ENCODE measurements at regions not wholly inside any gene's neighbourhood (a gene's known extent, or its start where the extent isn't known, plus 50 kb on each side); places are given as distances from the start of the nearest gene placed in this dataset.

GRCh38 chr9:1414711-1415131 lies 364.6 kb downstream of the DMRT2 start:
- TF ChIP-seq, protein P1, sequence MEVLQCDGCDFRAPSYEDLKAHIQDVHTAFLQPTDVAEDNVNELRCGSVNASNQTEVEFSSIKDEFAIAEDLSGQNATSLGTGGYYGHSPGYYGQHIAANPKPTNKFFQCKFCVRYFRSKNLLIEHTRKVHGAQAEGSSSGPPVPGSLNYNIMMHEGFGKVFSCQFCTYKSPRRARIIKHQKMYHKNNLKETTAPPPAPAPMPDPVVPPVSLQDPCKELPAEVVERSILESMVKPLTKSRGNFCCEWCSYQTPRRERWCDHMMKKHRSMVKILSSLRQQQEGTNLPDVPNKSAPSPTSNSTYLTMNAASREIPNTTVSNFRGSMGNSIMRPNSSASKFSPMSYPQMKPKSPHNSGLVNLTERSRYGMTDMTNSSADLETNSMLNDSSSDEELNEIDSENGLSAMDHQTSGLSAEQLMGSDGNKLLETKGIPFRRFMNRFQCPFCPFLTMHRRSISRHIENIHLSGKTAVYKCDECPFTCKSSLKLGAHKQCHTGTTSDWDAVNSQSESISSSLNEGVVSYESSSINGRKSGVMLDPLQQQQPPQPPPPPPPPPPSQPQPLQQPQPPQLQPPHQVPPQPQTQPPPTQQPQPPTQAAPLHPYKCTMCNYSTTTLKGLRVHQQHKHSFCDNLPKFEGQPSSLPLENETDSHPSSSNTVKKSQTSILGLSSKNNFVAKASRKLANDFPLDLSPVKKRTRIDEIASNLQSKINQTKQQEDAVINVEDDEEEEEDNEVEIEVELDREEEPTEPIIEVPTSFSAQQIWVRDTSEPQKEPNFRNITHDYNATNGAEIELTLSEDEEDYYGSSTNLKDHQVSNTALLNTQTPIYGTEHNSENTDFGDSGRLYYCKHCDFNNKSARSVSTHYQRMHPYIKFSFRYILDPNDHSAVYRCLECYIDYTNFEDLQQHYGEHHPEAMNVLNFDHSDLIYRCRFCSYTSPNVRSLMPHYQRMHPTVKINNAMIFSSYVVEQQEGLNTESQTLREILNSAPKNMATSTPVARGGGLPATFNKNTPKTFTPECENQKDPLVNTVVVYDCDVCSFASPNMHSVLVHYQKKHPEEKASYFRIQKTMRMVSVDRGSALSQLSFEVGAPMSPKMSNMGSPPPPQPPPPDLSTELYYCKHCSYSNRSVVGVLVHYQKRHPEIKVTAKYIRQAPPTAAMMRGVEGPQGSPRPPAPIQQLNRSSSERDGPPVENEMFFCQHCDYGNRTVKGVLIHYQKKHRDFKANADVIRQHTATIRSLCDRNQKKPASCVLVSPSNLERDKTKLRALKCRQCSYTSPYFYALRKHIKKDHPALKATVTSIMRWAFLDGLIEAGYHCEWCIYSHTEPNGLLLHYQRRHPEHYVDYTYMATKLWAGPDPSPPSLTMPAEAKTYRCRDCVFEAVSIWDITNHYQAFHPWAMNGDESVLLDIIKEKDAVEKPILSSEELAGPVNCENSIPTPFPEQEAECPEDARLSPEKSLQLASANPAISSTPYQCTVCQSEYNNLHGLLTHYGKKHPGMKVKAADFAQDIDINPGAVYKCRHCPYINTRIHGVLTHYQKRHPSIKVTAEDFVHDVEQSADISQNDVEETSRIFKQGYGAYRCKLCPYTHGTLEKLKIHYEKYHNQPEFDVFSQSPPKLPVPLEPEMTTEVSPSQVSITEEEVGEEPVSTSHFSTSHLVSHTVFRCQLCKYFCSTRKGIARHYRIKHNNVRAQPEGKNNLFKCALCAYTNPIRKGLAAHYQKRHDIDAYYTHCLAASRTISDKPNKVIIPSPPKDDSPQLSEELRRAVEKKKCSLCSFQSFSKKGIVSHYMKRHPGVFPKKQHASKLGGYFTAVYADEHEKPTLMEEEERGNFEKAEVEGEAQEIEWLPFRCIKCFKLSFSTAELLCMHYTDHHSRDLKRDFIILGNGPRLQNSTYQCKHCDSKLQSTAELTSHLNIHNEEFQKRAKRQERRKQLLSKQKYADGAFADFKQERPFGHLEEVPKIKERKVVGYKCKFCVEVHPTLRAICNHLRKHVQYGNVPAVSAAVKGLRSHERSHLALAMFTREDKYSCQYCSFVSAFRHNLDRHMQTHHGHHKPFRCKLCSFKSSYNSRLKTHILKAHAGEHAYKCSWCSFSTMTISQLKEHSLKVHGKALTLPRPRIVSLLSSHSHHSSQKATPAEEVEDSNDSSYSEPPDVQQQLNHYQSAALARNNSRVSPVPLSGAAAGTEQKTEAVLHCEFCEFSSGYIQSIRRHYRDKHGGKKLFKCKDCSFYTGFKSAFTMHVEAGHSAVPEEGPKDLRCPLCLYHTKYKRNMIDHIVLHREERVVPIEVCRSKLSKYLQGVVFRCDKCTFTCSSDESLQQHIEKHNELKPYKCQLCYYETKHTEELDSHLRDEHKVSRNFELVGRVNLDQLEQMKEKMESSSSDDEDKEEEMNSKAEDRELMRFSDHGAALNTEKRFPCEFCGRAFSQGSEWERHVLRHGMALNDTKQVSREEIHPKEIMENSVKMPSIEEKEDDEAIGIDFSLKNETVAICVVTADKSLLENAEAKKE (CRISPR knock-in tag; IDR thresholded peaks at IDR 0.05), result no peak
- TF ChIP-seq EZH2phosphoT487 (IDR thresholded peaks at IDR 0.05; ENCODE audit: unreplicated experiment) (no peak), JUNB (IDR thresholded peaks at IDR 0.05; ENCODE audit: unreplicated experiment) (no peak), ZNF114 (CRISPR knock-in tag; IDR thresholded peaks at IDR 0.05) (no peak), EZH2 (IDR thresholded peaks at IDR 0.05; ENCODE audit: low read depth, unreplicated experiment) (no peak), CREB1 (CRISPR knock-in tag; IDR thresholded peaks at IDR 0.05; ENCODE audit: low read depth) (no peak), STAT1 (IDR thresholded peaks at IDR 0.05; ENCODE audit: unreplicated experiment) (no peak), POLR2AphosphoS5 (IDR thresholded peaks at IDR 0.05; ENCODE audit: low read depth) (no peak), ZNF331 (CRISPR knock-in tag; IDR thresholded peaks at IDR 0.05; ENCODE audit: low read depth) (no peak), REST (IDR thresholded peaks at IDR 0.05; ENCODE audit: unreplicated experiment) (no peak), NANOG (IDR thresholded peaks at IDR 0.05; ENCODE audit: borderline replicate concordance) (no peak)
- Histone ChIP-seq H3K4me3 (no peak overlapping the region), H3K36me3 (ENCODE audit: insufficient read depth) (no peaks in the 10 kb centered on the region), H4K20me1 (replicated peaks; ENCODE audit: insufficient read depth) (no peaks in the 10 kb centered on the region), H3F3A (replicated peaks; ENCODE audit: low read depth) (no peaks in the 10 kb centered on the region), H3K4me1 (ENCODE audit: insufficient read depth) (no peaks in the 10 kb centered on the region), H3K79me2 (replicated peaks; ENCODE audit: insufficient read depth) (no peaks in the 10 kb centered on the region), H3K9me2 (ENCODE audit: insufficient read depth) (peaks cover 8% of the 10 kb centered on the region; the same call in 1 of the 2 replicates), H2AFZ (no peak overlapping the region), H3K27me3 (ENCODE audit: insufficient read depth) (no peaks in the 10 kb centered on the region), H3K4me2 (no peak overlapping the region), H3K27ac (ENCODE audit: low read depth) (no peak overlapping the region)
- Mint-ChIP-seq H3K4me3 (no peak overlapping the region), H3K27ac (no peak overlapping the region), H3K4me1 (no peaks in the 10 kb centered on the region), H3K36me3 (ENCODE audit: low read depth) (no peaks in the 10 kb centered on the region), H3K27me3 (ENCODE audit: insufficient read depth, low read depth, poor library complexity) (no peaks in the 10 kb centered on the region), H3K9me3 (no peaks in the 10 kb centered on the region)
- DNase-seq (ENCODE audit: low spot score), result no peak
- no peak for ATAC-seq

Measured in GM23338 (cell line).